Upper lobe of left lung (tissue), 4 donors: ENCODE measurements at regions not wholly inside any gene's neighbourhood (a gene's known extent, or its start where the extent isn't known, plus 50 kb on each side); places are given as distances from the start of the nearest gene placed in this dataset.

Experiments used
- EP300 ChIP-seq, 4 donors: sonication (generic); formaldehyde crosslinking; IDR thresholded peaks; one replicate each; pipeline ENCODE4 v1.5.1; 2017; ENCODE audit warnings: antibody characterized with exemption in 4 of 4, control low read depth in 2 of 4
- POLR2A ChIP-seq, 4 donors: fragments of 450-650 bp; IDR thresholded peaks; one replicate each; pipeline ENCODE4 v1.5.1; 2016 to 2017; ENCODE audit warnings: antibody characterized with exemption in 4 of 4, mild to moderate bottlenecking in 2 of 4
- POLR2AphosphoS5 ChIP-seq, 2 donors: sonication (generic); formaldehyde crosslinking; IDR thresholded peaks; one replicate each; pipeline ENCODE4 v1.5.1; 2017; ENCODE audit warnings: antibody characterized with exemption in 2 of 2
- TF ChIP-seq, protein P1 (sequence below), 6 experiments: fragments of 450-650 bp in 4 of 6; fragments of 200-600 bp in 2 of 6; sonication (generic) in 2 of 6; IDR thresholded peaks; one replicate each; pipeline ENCODE4 v1.5.1; 2016 to 2019; ENCODE audit warnings: antibody characterized with exemption in 6 of 6

DNA sequence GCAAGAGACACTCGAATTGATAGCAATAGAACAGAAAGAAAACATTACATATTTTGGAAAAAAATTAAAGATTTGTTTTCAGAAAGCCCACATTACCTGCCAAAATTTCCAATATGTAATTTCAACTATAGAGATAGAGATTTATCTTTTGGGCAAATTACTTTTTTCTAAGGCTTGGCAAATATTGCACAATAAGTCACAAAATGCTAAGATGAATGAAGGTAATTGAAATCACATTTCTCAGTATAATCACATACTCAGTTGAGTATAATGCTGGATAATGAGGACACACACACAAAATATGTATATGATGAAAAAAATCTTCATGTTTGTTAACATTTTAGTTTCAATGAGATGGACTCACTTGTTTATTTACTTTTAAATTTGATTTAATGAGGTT, 189.2 kb upstream of the STXBP6 start:
- TF ChIP-seq, protein P1, sequence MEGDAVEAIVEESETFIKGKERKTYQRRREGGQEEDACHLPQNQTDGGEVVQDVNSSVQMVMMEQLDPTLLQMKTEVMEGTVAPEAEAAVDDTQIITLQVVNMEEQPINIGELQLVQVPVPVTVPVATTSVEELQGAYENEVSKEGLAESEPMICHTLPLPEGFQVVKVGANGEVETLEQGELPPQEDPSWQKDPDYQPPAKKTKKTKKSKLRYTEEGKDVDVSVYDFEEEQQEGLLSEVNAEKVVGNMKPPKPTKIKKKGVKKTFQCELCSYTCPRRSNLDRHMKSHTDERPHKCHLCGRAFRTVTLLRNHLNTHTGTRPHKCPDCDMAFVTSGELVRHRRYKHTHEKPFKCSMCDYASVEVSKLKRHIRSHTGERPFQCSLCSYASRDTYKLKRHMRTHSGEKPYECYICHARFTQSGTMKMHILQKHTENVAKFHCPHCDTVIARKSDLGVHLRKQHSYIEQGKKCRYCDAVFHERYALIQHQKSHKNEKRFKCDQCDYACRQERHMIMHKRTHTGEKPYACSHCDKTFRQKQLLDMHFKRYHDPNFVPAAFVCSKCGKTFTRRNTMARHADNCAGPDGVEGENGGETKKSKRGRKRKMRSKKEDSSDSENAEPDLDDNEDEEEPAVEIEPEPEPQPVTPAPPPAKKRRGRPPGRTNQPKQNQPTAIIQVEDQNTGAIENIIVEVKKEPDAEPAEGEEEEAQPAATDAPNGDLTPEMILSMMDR (IDR thresholded peaks at IDR 0.05), result no peak
- no peak for TF ChIP-seq EP300 (IDR thresholded peaks at IDR 0.05)
- TF ChIP-seq POLR2AphosphoS5 (IDR thresholded peaks at IDR 0.05), result no peak
- no peak for TF ChIP-seq POLR2A (IDR thresholded peaks at IDR 0.05)
